ENCODE measurements at regions not wholly inside any gene's neighbourhood (a gene's known extent, or its start where the extent isn't known, plus 50 kb on each side); places are given as distances from the start of the nearest gene placed in this dataset.
A peak's percentile ranks its signal among the peaks of the same experiment; 100 is the strongest.
"Not testable (repeated sequence)": the region's sequence is repeated elsewhere in the genome, so short reads cannot be mapped to it uniquely, and the experiment has no call there.

DNA sequence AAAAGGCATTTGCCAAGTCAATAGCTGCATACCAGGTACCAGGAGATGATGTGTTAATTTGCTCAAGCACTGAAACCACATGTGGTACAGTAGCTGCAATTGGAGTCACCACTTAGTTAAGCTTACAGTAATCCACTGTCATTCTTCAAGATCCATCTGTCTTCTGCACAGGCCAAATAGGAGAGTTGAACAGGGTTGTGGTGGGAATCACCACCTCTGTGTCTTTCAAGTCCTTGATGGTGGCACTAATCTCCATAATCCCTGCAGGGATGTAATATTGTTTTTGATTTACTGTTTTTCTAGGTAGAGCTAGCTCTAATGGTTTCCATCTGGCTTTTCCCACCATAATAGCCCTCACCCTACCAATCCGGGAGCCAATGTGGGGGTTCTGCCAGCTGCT, 91.9 kb downstream of the FCRL5 start:
- no peak for DNase-seq (ENCODE audit: low read depth)

DNA sequence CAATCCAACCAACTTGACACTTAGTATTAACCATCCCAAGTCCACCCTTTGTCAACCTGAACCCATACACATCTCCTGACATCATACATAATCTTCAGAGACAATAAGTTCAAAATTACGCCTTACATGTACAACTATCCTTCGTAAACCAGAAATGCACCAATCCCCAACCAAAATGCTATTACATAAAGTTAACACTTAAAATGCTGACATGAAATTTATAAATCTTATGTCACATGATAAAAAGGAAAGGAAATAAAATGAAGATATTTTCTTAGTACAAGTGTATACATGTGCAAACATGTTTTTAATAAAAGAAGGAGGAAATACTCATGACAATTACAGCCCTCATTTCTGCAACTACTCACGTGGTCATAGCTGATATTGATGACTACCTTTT, 95.0 kb downstream of the FCRL5 start:
- DNase-seq (ENCODE audit: low read depth), result no peak

DNA sequence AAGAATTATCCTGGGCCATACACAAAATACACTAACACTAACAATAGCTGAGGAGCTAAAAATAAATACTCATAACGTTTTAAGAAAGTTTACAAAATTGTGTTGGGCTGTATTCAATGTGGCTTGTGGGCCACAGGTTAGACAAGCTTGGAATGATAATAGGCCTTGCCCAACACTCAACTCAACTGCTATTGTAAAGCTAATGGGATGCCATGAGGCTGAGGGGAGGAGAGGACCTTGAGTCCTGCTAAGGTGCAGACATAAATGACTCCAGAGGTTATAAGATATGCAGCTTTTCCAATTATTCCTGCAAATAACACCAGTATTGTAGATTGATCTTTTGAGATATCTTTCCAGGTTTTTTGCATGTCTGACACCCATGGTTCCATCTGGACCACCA, 97.0 kb downstream of the FCRL5 start:
- DNase-seq (ENCODE audit: low read depth), result no peak

DNA sequence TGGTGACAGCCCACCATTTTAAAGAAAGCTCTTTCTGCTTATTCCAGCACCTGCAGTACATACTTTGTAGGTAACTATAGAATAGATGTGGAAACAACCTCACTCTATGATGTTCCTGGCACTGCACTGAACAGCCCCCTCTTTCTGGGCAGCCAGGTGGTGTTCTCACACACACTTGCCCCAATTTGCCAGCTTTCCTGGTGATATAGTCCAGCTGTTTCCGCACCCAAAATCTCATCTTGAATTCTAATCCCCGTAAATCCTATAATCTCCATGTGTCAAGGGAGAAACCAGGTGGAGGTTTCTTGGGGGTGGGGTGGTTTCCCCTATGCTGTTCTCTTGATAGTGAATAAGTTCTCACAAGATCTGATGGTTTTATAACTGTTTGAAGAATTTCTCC, 102.2 kb downstream of the FCRL5 start:
- DNase-seq (ENCODE audit: low read depth), result no peak

DNA sequence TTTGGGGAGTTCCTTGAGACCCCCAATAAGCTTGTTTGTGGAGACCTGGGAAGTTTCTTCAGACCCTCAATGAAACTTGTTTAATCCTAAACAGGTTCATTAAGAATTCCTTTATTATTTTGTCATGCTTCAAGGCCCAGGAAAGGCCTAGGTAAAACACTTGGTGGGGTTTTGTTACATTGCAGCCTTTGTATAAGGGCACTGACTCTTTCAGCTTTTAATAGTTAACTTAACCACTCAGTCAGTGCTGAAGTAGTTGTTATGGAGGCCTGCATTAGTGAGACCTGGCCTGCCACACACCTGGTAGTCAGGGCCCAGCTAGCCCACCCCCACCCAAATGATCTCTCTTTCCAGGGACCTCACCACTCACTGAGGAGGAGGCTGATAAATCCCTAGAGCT, 103.7 kb downstream of the FCRL5 start:
- no peak for DNase-seq (ENCODE audit: low read depth)

DNA sequence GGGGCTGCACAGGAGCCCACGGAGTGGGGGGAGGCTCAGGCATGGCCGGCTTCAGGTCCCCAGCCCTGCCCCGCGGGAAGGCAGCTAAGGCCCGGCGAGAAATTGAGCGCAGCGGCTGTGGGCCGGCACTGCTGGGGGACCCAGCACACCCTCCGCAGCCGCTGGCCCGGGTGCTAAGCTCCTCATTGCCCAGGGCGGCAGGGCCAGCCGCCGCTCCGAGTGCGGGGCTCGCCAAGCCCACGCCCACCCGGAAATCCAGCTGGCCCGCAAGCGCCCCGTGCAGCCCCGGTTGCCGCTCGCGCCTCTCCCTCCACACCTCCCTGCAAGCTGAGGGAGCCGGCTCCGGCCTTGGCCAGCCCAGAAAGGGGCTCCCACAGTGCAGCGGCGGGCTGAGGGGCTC, 106.0 kb downstream of the FCRL5 start:
- DNase-seq (ENCODE audit: low read depth), result not testable (repeated sequence)

DNA sequence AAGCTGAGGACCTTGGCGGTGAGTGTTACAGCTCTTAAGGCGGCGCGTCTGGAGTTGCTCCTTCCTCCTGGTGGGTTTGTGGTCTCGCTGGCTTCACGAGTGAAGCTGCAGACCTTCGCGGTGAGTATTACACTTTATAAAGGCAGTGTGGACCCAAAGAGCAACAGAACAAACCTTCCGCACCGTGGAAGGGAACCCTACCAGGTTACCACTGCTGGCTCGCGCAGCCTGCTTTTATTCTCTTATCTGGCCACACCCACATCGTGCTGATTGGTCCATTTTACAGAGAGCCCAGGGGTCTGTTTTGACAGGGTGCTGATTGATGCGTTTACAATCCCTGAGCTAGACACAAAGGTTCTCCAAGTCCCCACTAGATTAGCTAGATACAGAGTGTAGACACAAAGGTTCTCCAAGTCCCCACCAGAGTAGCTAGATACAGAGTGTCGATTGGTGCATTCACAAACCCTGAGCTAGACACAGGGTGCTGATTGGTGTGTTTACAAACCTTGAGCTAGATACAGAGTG, 106.6 kb downstream of the FCRL5 start:
- not testable (repeated sequence) for DNase-seq (ENCODE audit: low read depth)

DNA sequence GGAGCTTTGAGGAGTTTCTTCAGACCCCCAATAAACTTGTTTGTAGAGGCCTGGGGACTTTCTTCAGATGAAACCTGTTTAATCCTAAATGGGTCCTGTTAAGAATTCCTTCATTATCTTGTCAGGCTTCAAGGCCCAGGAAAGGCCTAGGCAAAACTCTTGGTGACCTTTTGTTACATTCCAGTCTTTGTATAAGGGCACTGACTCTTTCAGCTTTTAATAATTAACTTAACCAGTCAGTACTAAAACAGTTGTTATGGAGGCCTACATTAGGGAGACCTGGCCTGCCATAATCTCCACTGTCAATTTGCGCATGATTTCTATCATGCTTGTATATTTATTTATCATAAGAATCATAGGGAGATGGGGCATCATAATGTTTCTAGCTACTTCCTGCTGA, 110.2 kb downstream of the FCRL5 start:
- no peak for DNase-seq (ENCODE audit: low read depth)

DNA sequence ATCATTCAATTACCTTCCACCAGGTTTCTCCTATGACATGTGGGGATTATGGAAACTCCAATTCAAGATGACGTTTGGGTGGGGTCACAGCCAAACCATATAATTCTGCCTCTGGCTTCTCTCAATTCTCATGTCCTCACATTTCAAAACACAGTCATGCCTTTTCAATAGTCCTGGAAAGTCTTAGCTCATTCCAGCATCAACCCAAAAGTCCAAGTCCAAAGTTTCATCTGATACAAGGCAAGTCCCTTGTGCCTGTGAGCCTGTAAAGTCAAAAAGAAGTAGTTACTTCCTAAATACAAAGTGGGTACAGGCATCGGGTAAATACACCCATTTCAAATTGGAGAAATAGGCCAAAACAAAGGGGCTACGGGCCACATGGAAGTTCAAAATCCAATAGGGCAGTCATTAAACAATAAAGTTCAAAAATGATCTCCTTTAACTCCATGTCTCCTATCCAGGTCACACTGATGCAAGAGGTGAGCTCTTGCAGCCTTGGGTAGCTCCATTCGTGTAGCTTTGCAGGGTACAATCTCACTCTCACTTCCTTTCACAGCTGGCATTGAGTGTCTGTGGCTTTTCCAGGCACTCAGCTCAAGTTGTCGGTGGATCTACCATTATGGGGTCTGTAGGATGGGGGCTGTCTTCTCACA, 112.9 kb downstream of the FCRL5 start:
- no peak for DNase-seq (ENCODE audit: low read depth)

DNA sequence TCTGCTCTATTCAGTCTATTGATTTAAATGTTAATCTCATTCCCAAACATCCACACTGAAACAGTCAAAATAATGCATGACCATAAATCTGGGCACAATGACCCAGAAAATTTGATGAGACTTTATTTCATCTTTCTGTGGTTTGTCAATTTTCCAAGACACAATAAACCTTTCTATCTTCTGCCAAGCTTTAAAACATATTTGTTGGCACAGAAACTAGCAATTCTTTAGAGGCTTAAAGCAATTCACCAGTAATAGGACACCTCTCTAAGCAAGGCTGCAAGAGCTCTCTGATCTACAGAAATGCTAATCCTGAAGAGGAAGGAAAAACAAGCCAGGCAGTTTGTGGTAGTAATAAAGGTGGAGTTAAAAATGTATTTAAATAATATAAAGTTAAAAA, 113.7 kb downstream of the FCRL5 start:
- no peak for DNase-seq (ENCODE audit: low read depth)

DNA sequence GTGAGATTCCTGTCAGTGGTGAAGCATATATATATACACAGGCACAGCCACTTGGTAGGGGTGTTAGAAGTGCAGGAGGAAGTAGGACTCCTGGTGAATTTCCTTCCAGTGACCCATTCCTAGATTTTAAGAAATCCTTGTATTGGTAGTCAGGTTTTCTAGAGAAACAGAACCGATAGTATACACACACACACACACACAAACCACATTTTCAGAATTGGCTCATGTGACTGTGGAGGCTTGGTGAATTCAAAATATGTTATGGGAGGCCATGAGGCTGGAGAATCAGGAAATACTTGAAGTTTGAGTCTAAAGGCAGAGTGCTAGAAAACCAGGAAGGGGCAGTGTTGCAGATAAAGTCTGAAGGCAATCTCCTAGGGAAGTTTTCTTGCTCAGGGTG, 114.2 kb downstream of the FCRL5 start:
- DNase-seq (ENCODE audit: low read depth), result peak; percentile 20

DNA sequence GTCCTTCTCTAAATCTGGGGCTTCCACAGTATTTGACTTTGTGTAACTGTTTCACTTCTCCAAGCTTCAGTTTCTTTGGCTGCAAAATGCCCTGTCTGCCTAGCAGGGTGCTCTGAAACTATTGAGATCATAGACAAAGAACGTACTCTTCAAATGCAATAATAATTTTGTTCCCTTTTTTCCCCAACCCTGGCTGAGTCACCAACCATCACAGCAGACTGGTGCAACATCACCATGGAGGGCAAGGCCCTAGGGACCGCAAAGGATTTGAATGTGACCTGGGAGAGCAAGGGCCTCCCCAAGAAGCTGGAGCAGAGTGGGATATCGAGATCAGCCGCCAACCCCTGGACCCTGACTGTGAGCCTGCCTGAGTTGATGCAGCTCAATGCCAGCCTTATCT, 115.0 kb downstream of the FCRL5 start:
- no peak for DNase-seq (ENCODE audit: low read depth)

DNA sequence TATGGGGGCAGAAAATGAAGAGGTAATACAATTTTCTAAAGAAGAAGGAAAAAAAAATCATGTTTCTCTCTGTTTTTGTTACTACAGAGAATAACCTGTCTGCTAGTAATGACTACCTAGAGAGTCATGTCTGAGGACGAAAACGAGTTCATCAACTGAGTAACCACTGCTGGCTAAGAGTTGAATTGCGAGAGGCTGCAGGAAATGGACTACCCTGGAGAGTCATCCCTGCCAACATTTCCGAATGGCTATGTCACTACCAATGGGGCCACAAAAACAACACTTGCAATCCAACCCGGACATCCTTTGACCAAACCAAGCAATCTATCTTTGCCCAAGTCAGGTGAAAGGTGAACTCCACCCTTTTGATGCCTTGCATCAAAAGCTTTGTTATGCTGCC, 120.6 kb downstream of the FCRL5 start:
- DNase-seq (ENCODE audit: low read depth), result peak; percentile 29

DNA sequence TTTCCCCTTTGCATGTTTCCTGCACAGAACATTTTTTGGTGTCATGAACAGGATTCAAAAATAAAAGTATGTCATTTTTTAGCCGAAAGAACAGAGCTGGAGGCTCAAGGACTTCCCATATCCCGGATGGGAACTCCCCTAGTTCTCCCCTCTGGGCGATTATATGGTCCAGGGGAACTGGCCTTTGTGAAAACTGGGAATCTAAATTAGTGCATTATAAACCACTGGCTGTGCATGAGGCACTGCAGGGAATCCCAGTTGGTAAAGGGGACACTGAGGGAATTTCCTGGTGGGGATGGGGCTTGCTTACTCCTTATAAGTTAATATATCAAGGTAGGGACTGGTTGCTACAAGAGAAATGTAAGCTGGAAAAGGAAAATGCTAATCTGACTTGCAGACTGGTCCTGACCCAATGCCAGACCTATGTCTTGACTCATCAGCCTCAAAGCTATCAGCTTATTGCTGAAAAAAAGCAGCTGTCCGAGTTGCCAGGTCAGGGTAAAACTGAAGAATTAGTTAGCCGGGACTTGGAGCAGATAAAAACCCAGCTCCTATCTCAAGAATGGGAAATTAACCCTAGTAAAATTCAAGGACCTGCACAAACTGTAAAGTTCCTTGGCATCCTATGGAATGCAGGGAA, 122.6 kb downstream of the FCRL5 start:
- DNase-seq (ENCODE audit: low read depth), result no peak

DNA sequence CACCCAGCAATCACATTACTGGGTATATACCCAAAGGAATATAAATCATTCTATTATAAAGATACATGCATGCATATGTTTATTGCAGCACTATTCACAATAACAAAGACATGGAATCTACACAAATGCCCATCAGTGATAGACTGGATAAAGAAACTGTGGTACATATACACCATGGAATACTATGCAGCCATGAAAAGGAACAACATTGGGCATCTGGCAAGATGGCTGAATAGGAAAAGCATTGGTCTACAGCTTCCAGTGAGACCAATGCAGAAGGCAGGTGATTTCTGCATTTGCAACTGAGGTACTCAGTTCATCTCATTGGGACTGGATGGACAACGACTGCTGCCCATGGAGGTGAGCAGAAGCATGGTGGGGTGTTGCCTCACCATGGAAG, 128.6 kb downstream of the FCRL5 start:
- not testable (repeated sequence) for DNase-seq (ENCODE audit: low read depth)

DNA sequence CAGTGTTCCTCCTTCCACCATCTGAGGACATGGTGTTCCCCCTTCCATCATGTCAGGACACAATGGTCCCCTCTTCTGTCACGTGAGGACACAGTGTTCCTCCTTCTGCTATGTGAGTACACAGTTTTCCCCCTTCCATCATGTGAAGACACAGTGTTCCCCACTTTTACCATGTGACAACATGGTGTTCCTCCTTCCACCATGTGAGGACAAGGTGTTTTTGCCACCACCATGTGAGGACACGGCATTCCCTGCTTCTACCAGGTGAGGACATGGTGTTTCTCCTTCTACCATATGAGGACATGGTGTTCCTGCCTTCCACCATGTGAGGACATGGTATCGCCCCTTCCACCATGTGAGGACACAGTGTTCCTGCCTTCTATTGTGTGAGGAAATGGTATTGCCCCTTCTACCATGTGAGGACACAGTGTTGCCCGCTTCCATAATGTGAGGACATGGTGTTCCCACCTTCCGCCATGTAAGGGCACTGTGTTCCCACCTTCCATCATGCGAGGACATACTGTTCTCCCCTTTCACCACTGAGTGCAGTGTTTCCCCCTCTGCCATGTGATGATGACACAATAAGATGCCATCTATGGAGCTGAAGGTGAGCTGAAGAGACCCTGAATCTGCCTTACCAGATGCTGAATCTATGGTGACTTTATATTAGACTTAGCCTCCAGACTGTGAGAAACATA, 132.3 kb downstream of the FCRL5 start:
- DNase-seq (ENCODE audit: low read depth), result no peak

DNA sequence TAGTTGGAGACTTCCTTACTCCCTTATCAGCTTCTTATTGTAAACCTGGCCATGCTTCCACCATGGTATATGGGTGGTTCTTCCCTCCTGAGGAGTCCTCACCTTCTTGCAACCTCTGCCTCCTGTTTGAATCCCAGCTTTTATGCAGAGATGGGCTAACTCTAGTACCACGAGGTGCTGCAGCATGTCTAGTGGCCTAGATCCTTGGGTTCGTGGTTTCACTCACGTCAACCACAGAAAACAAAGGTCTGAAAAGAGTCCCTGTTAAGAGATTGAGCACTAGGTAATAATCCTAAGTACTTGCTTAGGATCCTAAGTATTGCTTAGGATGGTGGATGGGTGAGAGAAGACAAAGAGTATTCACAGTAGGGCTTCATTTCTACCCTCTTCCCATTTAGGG, 133.7 kb downstream of the FCRL5 start:
- no peak for DNase-seq (ENCODE audit: low read depth)

DNA sequence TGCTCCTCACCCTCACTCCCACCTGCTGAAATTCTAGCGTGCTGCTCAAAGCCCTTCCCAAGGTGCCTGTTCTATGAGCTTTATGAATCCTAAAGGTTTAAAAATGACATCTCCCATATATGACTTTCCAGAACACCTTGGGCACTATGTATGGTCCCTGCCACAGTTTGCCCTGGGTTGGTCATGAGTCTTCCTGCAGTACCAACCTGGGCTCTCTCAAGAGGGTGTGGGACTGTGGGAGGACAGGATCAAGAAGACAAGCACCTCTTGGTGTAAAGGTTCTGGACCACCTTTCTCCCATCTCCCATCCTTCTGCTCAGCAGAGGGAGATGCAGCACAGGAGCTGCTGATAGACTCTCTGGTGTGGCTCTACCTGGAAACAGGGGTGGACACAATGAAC, 134.1 kb downstream of the FCRL5 start:
- DNase-seq (ENCODE audit: low read depth), result no peak

DNA sequence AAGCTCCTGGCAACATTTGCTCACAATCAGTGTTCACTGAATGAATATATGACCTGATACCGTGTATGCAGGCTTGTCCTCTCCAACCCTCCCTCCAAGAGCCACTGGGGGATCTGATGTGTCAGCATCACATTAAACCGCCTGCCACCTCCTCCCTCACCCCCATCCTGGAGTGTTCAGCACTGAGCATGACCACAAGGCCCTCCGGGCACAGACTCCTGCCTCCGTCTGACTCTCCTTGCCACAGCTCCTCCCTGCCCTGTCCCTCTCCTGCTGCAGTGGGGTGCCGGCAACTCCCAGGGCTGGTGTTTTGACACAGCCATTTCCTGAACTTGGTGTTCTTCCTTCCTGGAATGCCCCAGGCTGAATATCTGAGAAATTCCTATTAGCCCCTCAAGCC, 136.7 kb downstream of the FCRL5 start:
- DNase-seq (ENCODE audit: low read depth), result peak; percentile 26

DNA sequence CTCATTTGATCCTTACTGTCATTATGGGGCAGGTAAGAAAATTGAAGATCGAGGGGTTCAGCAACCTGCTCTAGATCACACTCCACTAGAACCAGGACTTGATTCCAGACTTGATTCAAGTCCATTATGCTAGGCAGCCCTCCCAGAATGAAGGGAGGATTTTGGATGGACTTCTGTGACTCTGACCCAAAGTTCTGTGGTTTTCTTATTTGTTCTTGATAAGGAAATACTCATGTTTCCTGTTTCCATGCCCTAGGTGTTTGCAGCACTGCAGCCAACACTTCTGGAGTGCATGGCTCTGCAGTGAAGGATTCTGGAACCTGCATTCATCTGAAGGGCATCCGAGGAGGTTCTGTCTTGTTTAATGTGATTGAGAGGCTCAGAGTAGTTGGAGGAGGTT, 140.0 kb downstream of the FCRL5 start:
- DNase-seq (ENCODE audit: low read depth), result no peak

DNA sequence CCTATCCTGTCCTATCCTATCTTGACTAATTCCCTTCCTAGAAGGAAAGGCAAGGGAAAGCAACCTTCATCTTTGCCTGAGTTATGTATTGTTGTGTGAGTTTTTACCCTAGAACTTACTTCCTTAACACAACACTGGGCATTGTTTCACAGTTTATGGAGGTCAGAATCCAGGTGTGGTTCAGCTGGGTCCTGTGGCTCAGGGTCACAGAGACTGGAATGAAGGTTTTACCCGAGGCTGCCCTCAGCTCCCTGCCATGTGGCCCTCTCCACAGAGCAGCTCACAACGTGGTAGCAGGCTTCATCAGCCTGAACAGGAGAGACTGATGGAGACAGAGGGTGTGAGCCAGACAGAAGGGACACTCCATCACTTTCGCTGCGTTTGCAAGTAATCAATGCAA, 140.5 kb downstream of the FCRL5 start:
- DNase-seq (ENCODE audit: low read depth), result no peak

DNA sequence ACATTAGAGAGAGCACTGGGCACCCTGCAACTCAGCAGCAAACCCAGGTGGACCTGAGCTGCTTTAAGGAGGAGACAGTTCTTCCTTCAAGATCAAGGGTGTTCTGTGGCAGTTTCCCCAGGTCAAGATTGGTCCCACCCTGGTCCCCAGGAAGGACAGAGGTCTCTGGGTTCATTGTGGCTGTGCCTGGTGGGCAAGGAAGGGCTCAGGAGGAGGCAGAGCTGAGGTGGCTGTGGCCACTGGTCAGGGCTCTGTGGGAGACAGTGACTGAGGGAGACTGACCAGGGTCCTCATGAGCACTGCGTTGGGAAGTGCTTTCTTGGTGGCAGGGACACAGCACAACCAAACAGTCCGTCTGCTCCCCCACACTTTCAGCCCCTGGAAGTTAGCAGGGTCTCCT, 141.3 kb downstream of the FCRL5 start:
- no peak for DNase-seq (ENCODE audit: low read depth)

DNA sequence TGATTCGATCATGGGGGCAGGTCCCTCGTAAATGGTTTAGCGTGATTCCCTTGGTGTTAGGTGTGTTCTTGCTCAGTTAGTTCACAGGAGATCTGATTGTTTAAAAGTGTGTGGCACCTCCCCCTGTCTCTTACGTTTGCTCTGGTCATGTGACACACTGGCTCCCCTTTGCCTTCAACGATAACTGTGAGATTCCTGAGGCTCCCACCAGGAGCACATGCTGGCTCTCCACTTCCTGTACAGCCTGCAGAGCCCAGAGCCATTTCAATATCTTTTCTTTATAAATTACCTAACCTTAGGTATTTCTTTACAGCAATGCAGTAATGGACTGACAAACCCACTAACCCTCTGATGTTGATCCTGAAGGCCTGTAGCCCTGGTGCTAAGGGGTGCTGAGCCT, 141.9 kb downstream of the FCRL5 start:
- DNase-seq (ENCODE audit: low read depth), result no peak

All from EH (cell line).